ENCODE measurements at regions not wholly inside any gene's neighbourhood (a gene's known extent, or its start where the extent isn't known, plus 50 kb on each side); places are given as distances from the start of the nearest gene placed in this dataset.

DNA sequence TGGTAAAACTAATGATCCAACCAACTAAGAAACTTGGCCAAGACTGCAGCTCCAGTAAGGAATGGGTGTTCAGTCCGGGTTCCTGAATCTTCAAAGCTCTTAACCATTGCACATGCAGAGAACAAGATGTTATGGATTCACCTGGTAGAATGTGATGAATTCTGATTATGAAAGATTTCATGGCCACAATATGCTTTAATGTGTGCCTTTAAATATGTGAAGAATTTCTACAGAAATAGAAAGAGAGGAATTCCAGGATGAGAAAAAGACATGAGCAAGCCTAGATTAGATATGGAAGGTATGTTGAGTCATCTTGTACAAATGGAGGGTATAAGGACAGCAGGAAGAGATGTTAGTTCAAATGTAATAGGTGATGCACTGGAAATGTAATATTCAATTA lies 472.2 kb upstream of the TENM3 start:
- no peak overlapping the region for H2AK5ac ChIP-seq (ENCODE audit: low read length)
- peak; percentile 20 to 83 for DNase-seq
- no peak overlapping the region for H3K27ac ChIP-seq (ENCODE audit: low read depth, low read length)
- H4K8ac ChIP-seq (ENCODE audit: low read depth, low read length) = no peak overlapping the region
- no peaks in the 10 kb centered on the region for H3K9me3 ChIP-seq (ENCODE audit: insufficient read depth, low read depth, low read length)
- no peaks in the 10 kb centered on the region for H3K4me1 ChIP-seq (ENCODE audit: control insufficient read depth in 1 of 2, insufficient read depth in 2 of 2, low read length in 2 of 2)
- no peaks in the 10 kb centered on the region for H3K79me2 ChIP-seq (ENCODE audit: control insufficient read depth, insufficient read depth, low read length, poor library complexity)
- no CpG with 5 or more reads among the region's 1 CpG for WGBS (ENCODE audit: extremely low coverage, insufficient coverage, insufficient read length)
- H4K12ac ChIP-seq (ENCODE audit: low read depth, low read length) = no peak overlapping the region
- H3K23ac ChIP-seq (ENCODE audit: low read length) = no peak overlapping the region
- H2BK12ac ChIP-seq (ENCODE audit: low read length) = no peak overlapping the region
- H3K36me3 ChIP-seq (ENCODE audit: control insufficient read depth in 1 of 2, insufficient read depth in 2 of 2, low read length in 2 of 2) = no peaks in the 10 kb centered on the region
- H4K91ac ChIP-seq (ENCODE audit: low read depth, low read length) = no peak overlapping the region
- no peak overlapping the region for H3K9ac ChIP-seq (ENCODE audit: low read length)
- H3K18ac ChIP-seq (ENCODE audit: low read length) = no peak overlapping the region
- no peak overlapping the region for H2BK120ac ChIP-seq (ENCODE audit: insufficient read depth, low read length, poor library complexity)
- no peak overlapping the region for H3K14ac ChIP-seq (ENCODE audit: low read length)
- H2AFZ ChIP-seq (ENCODE audit: insufficient read depth, low read length, poor library complexity) = no peak overlapping the region
- H3K27me3 ChIP-seq (ENCODE audit: insufficient read depth, low read length) = no peaks in the 10 kb centered on the region
- H3K4me3 ChIP-seq (ENCODE audit: low read depth, low read length) = no peak overlapping the region
- no peak overlapping the region for H2BK5ac ChIP-seq (ENCODE audit: low read depth, low read length, poor library complexity)
- H3K79me1 ChIP-seq (ENCODE audit: low read length) = no peaks in the 10 kb centered on the region
- H3K4ac ChIP-seq (ENCODE audit: low read depth, low read length) = no peak overlapping the region
- no peak overlapping the region for H3K4me2 ChIP-seq (ENCODE audit: low read length)

GRCh38 chr4:181775298-181775697 lies 467.9 kb upstream of the TENM3 start:
- Histone ChIP-seq H3K4me1 (ENCODE audit: control insufficient read depth in 1 of 2, insufficient read depth in 2 of 2, low read length in 2 of 2) (no peaks in the 10 kb centered on the region), H3K14ac (ENCODE audit: low read length) (no peak overlapping the region), H3K4me3 (ENCODE audit: low read depth, low read length) (no peak overlapping the region), H3K9ac (ENCODE audit: low read length) (no peak overlapping the region), H2BK12ac (ENCODE audit: low read length) (no peak overlapping the region), H4K8ac (ENCODE audit: low read depth, low read length) (no peak overlapping the region), H3K4ac (ENCODE audit: low read depth, low read length) (no peak overlapping the region), H3K27ac (ENCODE audit: low read depth, low read length) (no peak overlapping the region), H3K79me2 (ENCODE audit: control insufficient read depth, insufficient read depth, low read length, poor library complexity) (no peaks in the 10 kb centered on the region), H4K12ac (ENCODE audit: low read depth, low read length) (no peak overlapping the region), H3K23ac (ENCODE audit: low read length) (no peak overlapping the region), H2BK5ac (ENCODE audit: low read depth, low read length, poor library complexity) (no peak overlapping the region), H3K18ac (ENCODE audit: low read length) (no peak overlapping the region), H4K91ac (ENCODE audit: low read depth, low read length) (no peak overlapping the region), H3K4me2 (ENCODE audit: low read length) (no peak overlapping the region), H3K27me3 (ENCODE audit: insufficient read depth, low read length) (no peaks in the 10 kb centered on the region), H3K36me3 (ENCODE audit: control insufficient read depth in 1 of 2, insufficient read depth in 2 of 2, low read length in 2 of 2) (no peaks in the 10 kb centered on the region), H3K9me3 (ENCODE audit: insufficient read depth, low read depth, low read length) (no peaks in the 10 kb centered on the region), H2AFZ (ENCODE audit: insufficient read depth, low read length, poor library complexity) (no peak overlapping the region), H3K79me1 (ENCODE audit: low read length) (no peaks in the 10 kb centered on the region), H2BK120ac (ENCODE audit: insufficient read depth, low read length, poor library complexity) (no peak overlapping the region), H2AK5ac (ENCODE audit: low read length) (no peak overlapping the region)
- DNase-seq = no peak
- no CpG with 5 or more reads among the region's 4 CpGs for WGBS (ENCODE audit: extremely low coverage, insufficient coverage, insufficient read length)

DNA sequence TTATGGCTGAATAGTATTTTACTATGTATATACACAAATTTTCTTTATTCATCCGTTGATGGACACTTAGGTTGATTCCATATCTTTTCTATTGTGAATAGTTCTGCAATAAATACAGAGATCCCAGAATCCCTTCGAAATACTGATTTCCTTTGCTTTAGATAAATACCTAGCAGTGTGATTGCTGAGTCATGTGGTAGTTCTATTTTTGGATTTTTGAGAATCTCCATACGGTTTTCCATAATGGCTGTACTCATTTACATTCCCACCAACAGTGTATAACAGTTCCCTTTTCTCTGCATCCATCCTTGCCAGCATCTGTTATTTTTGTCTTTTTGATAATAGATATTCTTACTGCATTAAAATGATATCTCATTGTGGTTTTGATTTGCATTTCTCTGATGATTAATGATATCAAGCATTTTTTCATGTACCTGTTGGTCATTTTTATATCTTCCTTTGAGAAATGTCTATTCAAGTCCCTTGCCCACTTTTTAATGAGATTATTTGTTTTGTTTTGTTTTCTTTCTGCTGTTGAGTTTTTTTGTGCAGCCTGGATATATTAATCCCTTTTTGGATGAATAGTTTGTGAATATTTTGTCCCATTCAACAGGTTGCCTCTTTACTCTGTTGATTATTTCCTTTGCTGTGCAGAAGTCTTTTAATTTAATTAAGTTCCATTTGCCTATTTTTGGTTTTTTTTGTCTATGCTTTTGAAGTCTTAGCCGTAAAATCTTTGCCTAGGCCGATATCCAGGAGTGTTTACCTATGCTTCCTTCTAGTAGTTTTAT lies 466.7 kb upstream of the TENM3 start:
- H2BK120ac ChIP-seq (ENCODE audit: insufficient read depth, low read length, poor library complexity) = no peak overlapping the region
- no peak overlapping the region for H3K18ac ChIP-seq (ENCODE audit: low read length)
- no peaks in the 10 kb centered on the region for H3K27me3 ChIP-seq (ENCODE audit: insufficient read depth, low read length)
- no peak overlapping the region for H2BK12ac ChIP-seq (ENCODE audit: low read length)
- H3K14ac ChIP-seq (ENCODE audit: low read length) = no peak overlapping the region
- no peak overlapping the region for H3K27ac ChIP-seq (ENCODE audit: low read depth, low read length)
- H4K12ac ChIP-seq (ENCODE audit: low read depth, low read length) = no peak overlapping the region
- no CpG with 5 or more reads among the region's 5 CpGs for WGBS (ENCODE audit: extremely low coverage, insufficient coverage, insufficient read length)
- DNase-seq = no peak
- H2BK5ac ChIP-seq (ENCODE audit: low read depth, low read length, poor library complexity) = no peak overlapping the region
- H3K4me1 ChIP-seq (ENCODE audit: control insufficient read depth in 1 of 2, insufficient read depth in 2 of 2, low read length in 2 of 2) = no peaks in the 10 kb centered on the region
- H3K79me2 ChIP-seq (ENCODE audit: control insufficient read depth, insufficient read depth, low read length, poor library complexity) = no peaks in the 10 kb centered on the region
- no peak overlapping the region for H3K4me2 ChIP-seq (ENCODE audit: low read length)
- no peak overlapping the region for H4K91ac ChIP-seq (ENCODE audit: low read depth, low read length)
- no peak overlapping the region for H4K8ac ChIP-seq (ENCODE audit: low read depth, low read length)
- no peak overlapping the region for H2AK5ac ChIP-seq (ENCODE audit: low read length)
- no peaks in the 10 kb centered on the region for H3K9me3 ChIP-seq (ENCODE audit: insufficient read depth, low read depth, low read length)
- no peak overlapping the region for H3K23ac ChIP-seq (ENCODE audit: low read length)
- H3K36me3 ChIP-seq (ENCODE audit: control insufficient read depth in 1 of 2, insufficient read depth in 2 of 2, low read length in 2 of 2) = no peaks in the 10 kb centered on the region
- H2AFZ ChIP-seq (ENCODE audit: insufficient read depth, low read length, poor library complexity) = no peak overlapping the region
- no peaks in the 10 kb centered on the region for H3K79me1 ChIP-seq (ENCODE audit: low read length)
- H3K4me3 ChIP-seq (ENCODE audit: low read depth, low read length) = no peak overlapping the region
- H3K4ac ChIP-seq (ENCODE audit: low read depth, low read length) = no peak overlapping the region
- H3K9ac ChIP-seq (ENCODE audit: low read length) = no peak overlapping the region

DNA sequence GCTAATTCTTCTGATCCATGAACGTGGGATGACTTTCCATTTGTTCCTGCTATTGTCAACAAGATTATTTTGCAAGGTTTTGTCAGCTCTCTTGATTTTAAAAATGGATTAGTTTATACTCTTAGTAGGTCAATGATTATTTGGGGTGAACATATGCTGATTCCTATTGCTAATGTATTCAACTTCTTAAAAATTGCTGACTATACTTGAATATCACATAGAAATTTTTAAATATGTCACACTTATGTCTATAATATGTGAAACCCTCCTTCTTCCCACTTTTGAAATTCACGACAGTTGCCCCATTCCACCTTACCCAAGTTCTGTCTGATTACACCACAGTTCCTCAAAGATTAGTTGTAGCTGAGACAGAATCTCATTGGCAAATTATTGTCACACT lies 465.7 kb upstream of the TENM3 start:
- Histone ChIP-seq H3K23ac (ENCODE audit: low read length) (no peak overlapping the region), H2AK5ac (ENCODE audit: low read length) (no peak overlapping the region), H2BK120ac (ENCODE audit: insufficient read depth, low read length, poor library complexity) (no peak overlapping the region), H3K79me1 (ENCODE audit: low read length) (no peaks in the 10 kb centered on the region), H3K4ac (ENCODE audit: low read depth, low read length) (no peak overlapping the region), H3K27ac (ENCODE audit: low read depth, low read length) (no peak overlapping the region), H3K4me3 (ENCODE audit: low read depth, low read length) (no peak overlapping the region), H3K9ac (ENCODE audit: low read length) (no peak overlapping the region), H3K4me2 (ENCODE audit: low read length) (no peak overlapping the region), H3K14ac (ENCODE audit: low read length) (no peak overlapping the region), H3K4me1 (ENCODE audit: control insufficient read depth in 1 of 2, insufficient read depth in 2 of 2, low read length in 2 of 2) (no peaks in the 10 kb centered on the region), H2BK12ac (ENCODE audit: low read length) (no peak overlapping the region), H3K9me3 (ENCODE audit: insufficient read depth, low read depth, low read length) (no peaks in the 10 kb centered on the region), H4K91ac (ENCODE audit: low read depth, low read length) (no peak overlapping the region), H3K36me3 (ENCODE audit: control insufficient read depth in 1 of 2, insufficient read depth in 2 of 2, low read length in 2 of 2) (no peaks in the 10 kb centered on the region), H2BK5ac (ENCODE audit: low read depth, low read length, poor library complexity) (no peak overlapping the region), H3K27me3 (ENCODE audit: insufficient read depth, low read length) (no peaks in the 10 kb centered on the region), H4K12ac (ENCODE audit: low read depth, low read length) (no peak overlapping the region), H3K18ac (ENCODE audit: low read length) (no peak overlapping the region), H2AFZ (ENCODE audit: insufficient read depth, low read length, poor library complexity) (no peak overlapping the region), H3K79me2 (ENCODE audit: control insufficient read depth, insufficient read depth, low read length, poor library complexity) (no peaks in the 10 kb centered on the region), H4K8ac (ENCODE audit: low read depth, low read length) (no peak overlapping the region)
- no CpG with 5 or more reads among the region's 2 CpGs for WGBS (ENCODE audit: extremely low coverage, insufficient coverage, insufficient read length)
- DNase-seq = no peak
